Panc1 (cell line): ENCODE measurements at regions not wholly inside any gene's neighbourhood (a gene's known extent, or its start where the extent isn't known, plus 50 kb on each side); places are given as distances from the start of the nearest gene placed in this dataset.

Experiments
- ATAC-seq: fragments of 200-7000 bp; cut with Tn5 transposase; 2 replicates; pipeline ENCODE4 v1.9.1; 2020; ENCODE audit warnings: mild to moderate bottlenecking, moderate library complexity
- BruUV-seq: library from RNA; stranded (reverse); fragments of 400-500 nt; replicated peaks from 2 replicates; lab custom pipeline; 2021; lab: Mats Ljungman, UMichigan
- CTCF ChIA-PET: fragments of 300-600 bp; sonication (Branson Sonifier 250); formaldehyde crosslinking; loops from one replicate; lab custom pipeline; 2022; ENCODE audit warnings: antibody characterized with exemption; lab: Charles Lee
- POLR2A ChIA-PET: fragments of 300-600 bp; sonication (Branson Sonifier 250); formaldehyde crosslinking; loops from one replicate; lab custom pipeline; 2022; ENCODE audit warnings: antibody characterized with exemption; lab: Charles Lee
- DNase-seq: peaks from one replicate; pipeline ENCODE4 v3.0.0-alpha.2; 2010; ENCODE audit warnings: low read depth, low spot score
- H3K27ac ChIP-seq: 2 replicates; pipeline ENCODE4 v1.5.1; 2011; ENCODE audit warnings: mild to moderate bottlenecking, low read length, inconsistent platforms
- H3K27me3 ChIP-seq: fragments of 200-500 bp; sonication (Bioruptor generic); 2 replicates; pipeline ENCODE4 v1.6.0; 2014; ENCODE audit warnings: low read length, inconsistent platforms; ENCODE audit not compliant: control insufficient read depth, insufficient read depth
- H3K36me3 ChIP-seq: fragments of 200-500 bp; sonication (Bioruptor generic); 2 replicates; pipeline ENCODE4 v1.5.1; 2014; ENCODE audit warnings: inconsistent platforms, mild to moderate bottlenecking, low read length, moderate library complexity; ENCODE audit not compliant: control insufficient read depth, insufficient read depth
- H3K4me1 ChIP-seq: 2 replicates; pipeline ENCODE4 v1.5.1; 2011; ENCODE audit warnings: inconsistent platforms, mild to moderate bottlenecking, low read length, moderate library complexity; ENCODE audit not compliant: control insufficient read depth, insufficient read depth
- H3K4me3 ChIP-seq, 2 experiments: 2 replicates each; pipeline ENCODE4 v1.5.1; 2011 to 2012; ENCODE audit warnings: low read depth in 2 of 2, low read length in 2 of 2, mild to moderate bottlenecking in 2 of 2, inconsistent platforms in 1 of 2, moderate library complexity in 1 of 2
- H3K9me3 ChIP-seq: fragments of 200-500 bp; sonication (Bioruptor generic); 2 replicates; pipeline ENCODE4 v1.5.1; 2014; ENCODE audit warnings: low read depth, mild to moderate bottlenecking, inconsistent platforms, low read length, moderate library complexity; ENCODE audit not compliant: control insufficient read depth, insufficient read depth
- CTCF ChIP-seq: fragments of 450-650 bp; IDR thresholded peaks from 2 replicates; pipeline ENCODE4 v1.5.1; 2017; ENCODE audit warnings: mild to moderate bottlenecking
- POLR2AphosphoS5 ChIP-seq: IDR thresholded peaks from 2 replicates; pipeline ENCODE4 v1.6.1; 2012; ENCODE audit warnings: mild to moderate bottlenecking, low read depth, low read length, moderate library complexity
- REST ChIP-seq, 2 experiments: IDR thresholded peaks; 2 replicates each; pipeline ENCODE4 v1.6.1; 2011 to 2012; ENCODE audit warnings: low read depth in 2 of 2, control low read depth in 1 of 2, low read length in 1 of 2, mild to moderate bottlenecking in 1 of 2, moderate library complexity in 1 of 2; ENCODE audit not compliant: insufficient read depth in 1 of 2
- SIN3A ChIP-seq: IDR thresholded peaks from 2 replicates; pipeline ENCODE4 v1.6.1; 2012; ENCODE audit warnings: low read depth, mild to moderate bottlenecking, low read length, moderate library complexity, borderline replicate concordance; ENCODE audit not compliant: insufficient read depth
- TCF7L2 ChIP-seq: IDR thresholded peaks from 2 replicates; pipeline ENCODE4 v1.6.1; 2011; ENCODE audit warnings: mild to moderate bottlenecking, low read depth, low read length, inconsistent platforms
- in situ Hi-C: cut with HindIII; loops from 2 replicates; pipeline ENCODE4 v1.10.0; 2016; ENCODE audit warnings: low sequenced_read_pairs, low pct_unique_long_range_greater_than_20kb
- intact Hi-C: fragments of 100-400 bp; cut with micrococcal nuclease; formaldehyde crosslinking; loops from one replicate; pipeline ENCODE4 v1.10.0; 2022; ENCODE audit not compliant: unreplicated experiment

GRCh38 chr1:73736125-73736524, 461.9 kb downstream of the LRRIQ3 start:
- POLR2A ChIA-PET = interaction anchor here (0.6 kb wide), 1 partner anchor 349 kb away, joined by 3 read pairs; no protein-coding TSS in a partner anchor
- intact Hi-C loops = no loop called here

DNA sequence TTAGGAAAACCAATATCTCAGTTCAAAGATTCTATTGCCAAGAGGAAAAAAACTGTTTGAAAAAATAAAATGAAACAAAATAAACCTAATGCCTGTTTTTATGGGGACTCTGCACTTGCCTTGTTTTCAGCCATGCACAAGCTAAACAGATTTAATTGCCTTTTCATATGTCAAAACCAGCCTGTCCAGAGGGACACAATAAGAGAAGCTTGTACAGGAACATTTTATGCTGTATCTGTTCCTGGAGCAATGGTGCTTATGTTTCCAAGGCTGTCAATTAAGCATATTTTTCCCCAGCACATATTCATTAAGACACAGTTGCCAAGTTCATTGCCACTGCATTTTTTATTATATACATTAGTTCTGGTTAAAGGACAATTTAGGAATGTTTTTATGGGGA, 470.9 kb downstream of the LRRIQ3 start:
- ChIA-PET CTCF (no interaction called here), POLR2A (no interaction called here)
- H3K27ac ChIP-seq = no peak overlapping the region
- H3K9me3 ChIP-seq = no peaks in the 10 kb centered on the region
- no peaks in the 10 kb centered on the region for H3K27me3 ChIP-seq
- DNase-seq = no peak
- intact Hi-C loops (no loop called here), in situ Hi-C loops (no loop called here)
- no peaks in the 10 kb centered on the region for H3K36me3 ChIP-seq
- no TSS peak for BruUV-seq
- no peak for ATAC-seq
- no peak overlapping the region for H3K4me3 ChIP-seq
- no peak for TF ChIP-seq CTCF
- TF ChIP-seq REST (IDR thresholded peaks at IDR 0.05; ENCODE audit: insufficient read depth in 1 of 2, low read depth in 2 of 2, low read length in 1 of 2) = no peak
- TF ChIP-seq POLR2AphosphoS5 = no peak
- no peak for TF ChIP-seq SIN3A
- TF ChIP-seq TCF7L2 = no peak
- H3K4me1 ChIP-seq = no peaks in the 10 kb centered on the region

More at GRCh38 chr1:73736125-73736524, 461.9 kb downstream of the LRRIQ3 start:
- H3K36me3 ChIP-seq = no peaks in the 10 kb centered on the region
- no peaks in the 10 kb centered on the region for H3K9me3 ChIP-seq
- H3K27ac ChIP-seq = no peak overlapping the region
- ATAC-seq (no peak), DNase-seq (no peak)
- no TSS peak for BruUV-seq
- in situ Hi-C loops = no loop called here
- CTCF ChIA-PET = no interaction called here
- TF ChIP-seq POLR2AphosphoS5 = no peak
- TF ChIP-seq SIN3A = no peak
- no peak for TF ChIP-seq REST (IDR thresholded peaks at IDR 0.05; ENCODE audit: insufficient read depth in 1 of 2, low read depth in 2 of 2, low read length in 1 of 2)
- TF ChIP-seq TCF7L2 = no peak
- no peak for TF ChIP-seq CTCF
- no peaks in the 10 kb centered on the region for H3K27me3 ChIP-seq
- H3K4me3 ChIP-seq = no peak overlapping the region
- H3K4me1 ChIP-seq = no peaks in the 10 kb centered on the region
